Sigmoid colon (tissue), 4 donors: ENCODE measurements at regions not wholly inside any gene's neighbourhood (a gene's known extent, or its start where the extent isn't known, plus 50 kb on each side); places are given as distances from the start of the nearest gene placed in this dataset.

Experiments used
- CTCF ChIP-seq, 4 experiments: fragments of 450-650 bp in 3 of 4; fragments of 200-600 bp in 1 of 4; IDR thresholded peaks; one replicate each; pipeline ENCODE4 v1.5.1; 2016 to 2019; ENCODE audit warnings: antibody characterized with exemption in 4 of 4, mild to moderate bottlenecking in 3 of 4, moderate library complexity in 2 of 4
- EP300 ChIP-seq, 4 donors: sonication (generic); formaldehyde crosslinking; IDR thresholded peaks; one replicate each; pipeline ENCODE4 v1.6.1; 2017; ENCODE audit warnings: antibody characterized with exemption in 4 of 4
- POLR2A ChIP-seq, 2 donors: fragments of 450-650 bp; IDR thresholded peaks; one replicate each; pipeline ENCODE4 v1.6.1; 2016; ENCODE audit warnings: antibody characterized with exemption in 2 of 2, mild to moderate bottlenecking in 2 of 2, moderate library complexity in 2 of 2

- no peak for TF ChIP-seq CTCF (IDR thresholded peaks at IDR 0.05)
- no peak for TF ChIP-seq POLR2A (IDR thresholded peaks at IDR 0.05)
- no peak for TF ChIP-seq EP300 (IDR thresholded peaks at IDR 0.05)
Measured at GRCh38 chr17:15119968-15120367, 145.2 kb downstream of the PMP22 start.
